KOPT-K1 (cell line): ENCODE measurements at regions not wholly inside any gene's neighbourhood (a gene's known extent, or its start where the extent isn't known, plus 50 kb on each side); places are given as distances from the start of the nearest gene placed in this dataset.
A peak's percentile ranks its signal among the peaks of the same experiment; 100 is the strongest.
"Not testable (repeated sequence)": the region's sequence is repeated elsewhere in the genome, so short reads cannot be mapped to it uniquely, and the experiment has no call there.

Source experiments
- H3K27ac ChIP-seq: fragments of 200-600 bp; sonication (generic); 2 replicates; pipeline ENCODE4 v1.5.1; 2016; ENCODE audit warnings: antibody characterized with exemption, mild to moderate bottlenecking, low read depth, low read length; ENCODE audit not compliant: poor library complexity, severe bottlenecking
- H3K36me3 ChIP-seq: fragments of 200-600 bp; sonication (generic); 2 replicates; pipeline ENCODE4 v1.5.1; 2017; ENCODE audit warnings: antibody characterized with exemption, mild to moderate bottlenecking, low read length, moderate library complexity; ENCODE audit not compliant: insufficient read depth
- H3K9me3 ChIP-seq: fragments of 200-600 bp; sonication (generic); 2 replicates; pipeline ENCODE4 v1.5.1; 2017; ENCODE audit warnings: antibody characterized with exemption, low read length, mild to moderate bottlenecking; ENCODE audit not compliant: insufficient read depth, poor library complexity, severe bottlenecking

DNA sequence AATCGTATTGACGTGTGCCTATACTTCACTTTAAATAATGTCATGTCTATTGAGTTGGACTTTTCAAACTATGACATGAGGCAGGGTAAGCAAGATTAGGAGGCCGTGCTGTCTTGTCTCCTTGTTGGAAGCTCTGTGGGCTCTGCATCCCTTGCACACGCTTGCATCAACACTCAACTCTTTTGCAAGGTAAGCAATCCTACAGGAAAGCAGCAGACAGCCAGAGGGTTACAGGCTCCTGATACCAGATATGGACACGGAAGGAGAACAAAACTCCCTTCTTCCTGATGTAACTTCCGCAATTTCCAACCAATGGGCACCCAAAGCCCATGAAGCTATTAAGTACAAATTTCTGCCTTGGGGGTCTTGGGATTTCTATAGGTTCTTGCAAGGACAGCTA lies 1520.7 kb upstream of the B3GALT2 start:
- H3K36me3 ChIP-seq = no peaks in the 10 kb centered on the region
- no peaks in the 10 kb centered on the region for H3K9me3 ChIP-seq
- no peak overlapping the region for H3K27ac ChIP-seq

DNA sequence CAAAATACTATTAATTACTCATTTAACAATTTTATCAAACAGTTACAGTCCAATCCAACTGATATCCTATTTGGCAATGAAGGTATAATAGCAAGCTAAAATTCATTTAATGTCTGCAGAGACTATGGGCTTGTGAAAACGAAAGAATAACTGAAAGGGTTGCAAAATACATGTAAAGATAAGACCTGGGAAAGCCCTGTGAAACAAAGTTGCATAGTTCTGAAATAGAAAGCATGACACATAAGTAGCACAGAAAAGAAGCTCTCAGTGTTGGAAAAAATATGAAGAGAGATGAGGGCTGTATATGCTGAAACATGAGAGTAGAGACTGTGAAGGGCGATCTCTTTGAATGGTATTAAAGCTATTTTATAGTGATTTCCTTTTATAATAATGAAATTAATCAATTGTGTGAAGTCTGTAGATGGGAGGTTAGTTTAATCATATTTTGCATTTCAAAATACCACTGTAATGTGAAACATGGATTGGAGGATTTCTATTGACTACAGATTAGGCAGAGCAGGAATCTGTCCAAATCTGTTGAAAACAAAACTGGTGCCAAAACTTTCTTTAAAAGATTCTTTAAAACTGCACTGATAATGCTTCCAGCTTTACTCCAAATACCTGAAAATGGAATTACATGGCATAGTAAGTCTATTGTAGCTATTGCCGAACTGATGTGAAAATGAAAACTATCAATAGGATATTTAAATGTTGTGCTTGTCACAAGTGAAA lies 1518.9 kb upstream of the B3GALT2 start:
- Histone ChIP-seq H3K9me3 (no peaks in the 10 kb centered on the region), H3K36me3 (no peaks in the 10 kb centered on the region)

DNA sequence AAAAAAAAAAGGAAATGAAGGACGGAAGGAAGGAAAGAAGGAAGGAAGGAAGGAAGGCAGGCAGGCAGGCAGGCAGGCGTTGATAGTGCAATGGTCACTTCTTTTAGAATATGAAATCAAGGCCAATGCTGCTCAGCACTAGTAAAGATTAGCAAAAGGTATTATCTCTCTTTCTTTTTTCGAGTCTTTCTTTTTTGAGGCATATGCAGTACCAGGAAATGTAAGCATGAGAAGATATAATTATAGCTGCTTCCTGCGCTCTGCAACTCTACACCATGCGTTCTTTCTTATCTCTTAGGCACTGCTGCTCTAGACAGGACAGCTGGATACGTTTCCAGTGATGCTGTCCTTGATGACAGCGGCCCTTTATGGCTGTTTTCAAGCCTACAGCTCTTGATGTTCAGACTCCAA lies 1512.5 kb upstream of the B3GALT2 start:
- Histone ChIP-seq H3K27ac (no peak overlapping the region), H3K36me3 (no peaks in the 10 kb centered on the region), H3K9me3 (no peaks in the 10 kb centered on the region)

More for the DNA sequence above, 1518.9 kb upstream of the B3GALT2 start:
- no peak overlapping the region for H3K27ac ChIP-seq

DNA sequence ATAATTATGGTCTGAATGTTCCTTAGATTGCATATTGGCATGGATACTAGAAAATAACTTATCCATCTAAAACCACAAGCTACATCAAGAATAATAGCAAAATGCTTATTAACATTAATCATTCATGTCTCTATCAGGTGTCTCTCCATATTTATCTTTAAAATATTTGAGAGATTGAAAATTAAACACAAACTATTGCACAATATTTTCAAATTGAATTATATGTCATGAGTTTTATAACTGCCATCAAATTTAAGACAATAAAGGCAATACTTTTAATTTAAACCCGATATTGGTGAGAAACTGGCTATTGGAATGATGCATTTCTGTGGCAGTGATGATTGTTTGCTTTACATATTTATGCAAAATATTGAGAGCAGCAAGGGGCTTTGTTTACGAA lies 1506.8 kb upstream of the B3GALT2 start:
- H3K36me3 ChIP-seq = no peaks in the 10 kb centered on the region
- no peaks in the 10 kb centered on the region for H3K9me3 ChIP-seq
- no peak overlapping the region for H3K27ac ChIP-seq

DNA sequence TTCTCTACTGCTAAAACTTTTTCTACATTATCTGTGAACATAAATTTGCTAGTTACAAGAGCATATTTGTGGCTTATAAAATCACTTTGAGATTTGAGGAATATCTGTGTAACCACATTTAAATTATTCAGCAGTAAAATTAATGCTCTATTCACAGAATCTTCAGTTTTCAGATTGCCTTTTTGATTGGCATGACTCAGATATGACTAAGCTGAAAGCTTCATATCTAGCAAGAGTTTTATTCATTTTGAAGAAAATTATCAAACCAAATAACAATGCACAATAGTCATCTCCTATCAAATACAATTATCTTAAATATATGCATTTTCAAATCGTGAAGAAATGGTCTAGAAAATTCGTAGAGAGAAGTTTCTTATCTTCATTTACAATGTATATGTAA lies 1498.2 kb upstream of the B3GALT2 start:
- Histone ChIP-seq H3K27ac (no peak overlapping the region), H3K36me3 (no peaks in the 10 kb centered on the region), H3K9me3 (no peaks in the 10 kb centered on the region)

DNA sequence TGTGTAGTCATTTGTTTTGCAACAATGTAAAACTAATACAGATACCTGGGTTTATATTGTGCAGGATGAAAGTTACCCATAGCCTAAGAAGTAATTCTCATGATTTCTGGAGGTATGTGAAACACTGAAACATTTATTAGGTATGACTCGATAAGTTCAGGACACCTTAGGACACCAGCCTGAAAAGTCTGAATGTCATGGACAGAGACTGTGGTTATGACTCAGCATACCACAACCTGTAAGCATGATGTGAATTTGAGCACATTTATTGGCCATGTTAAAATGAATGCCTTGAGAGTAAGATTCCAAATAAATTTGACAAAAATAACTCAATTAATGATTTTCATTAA lies 1471.7 kb upstream of the B3GALT2 start:
- no peak overlapping the region for H3K27ac ChIP-seq
- no peaks in the 10 kb centered on the region for H3K9me3 ChIP-seq
- no peaks in the 10 kb centered on the region for H3K36me3 ChIP-seq

DNA sequence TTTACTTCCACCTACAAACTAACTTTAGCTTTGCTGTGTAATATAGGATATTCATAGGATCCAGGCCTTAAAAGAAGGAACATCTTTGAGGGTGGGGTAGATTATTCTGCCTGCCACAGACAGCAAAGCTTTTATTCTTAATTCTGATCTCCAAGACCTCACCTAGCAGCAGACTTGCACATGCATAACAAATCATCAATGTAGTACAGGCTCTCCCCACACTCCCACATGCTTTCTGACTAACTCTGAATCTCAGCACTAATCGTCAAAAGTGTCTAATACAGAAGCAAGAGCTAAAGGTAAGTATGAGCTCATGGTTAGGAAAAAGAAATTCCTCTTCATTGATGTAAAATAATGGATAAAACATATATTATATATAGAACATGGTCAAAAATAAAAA lies 1468.5 kb upstream of the B3GALT2 start:
- H3K27ac ChIP-seq = no peak overlapping the region
- H3K9me3 ChIP-seq = no peaks in the 10 kb centered on the region
- H3K36me3 ChIP-seq = no peaks in the 10 kb centered on the region

DNA sequence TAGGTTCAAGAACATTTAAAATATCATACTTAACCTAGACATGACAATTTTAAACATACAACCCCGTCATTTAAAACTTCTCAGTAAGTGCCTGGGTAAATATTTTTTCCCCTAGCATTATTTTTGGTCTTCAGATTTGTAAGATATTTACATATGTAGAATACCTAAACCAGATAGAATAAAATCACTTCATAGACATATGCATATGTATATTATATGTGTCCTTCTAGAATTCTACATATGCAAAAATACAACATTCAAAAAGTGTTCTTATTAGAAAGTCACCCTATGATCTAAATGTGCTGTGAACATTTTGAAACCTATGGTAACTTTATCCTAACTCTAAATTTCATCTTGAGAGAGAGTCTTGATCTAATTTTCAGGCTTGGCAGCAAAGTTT lies 1467.0 kb upstream of the B3GALT2 start:
- H3K27ac ChIP-seq = no peak overlapping the region
- H3K9me3 ChIP-seq = peaks cover 3% of the 10 kb centered on the region
- no peaks in the 10 kb centered on the region for H3K36me3 ChIP-seq

DNA sequence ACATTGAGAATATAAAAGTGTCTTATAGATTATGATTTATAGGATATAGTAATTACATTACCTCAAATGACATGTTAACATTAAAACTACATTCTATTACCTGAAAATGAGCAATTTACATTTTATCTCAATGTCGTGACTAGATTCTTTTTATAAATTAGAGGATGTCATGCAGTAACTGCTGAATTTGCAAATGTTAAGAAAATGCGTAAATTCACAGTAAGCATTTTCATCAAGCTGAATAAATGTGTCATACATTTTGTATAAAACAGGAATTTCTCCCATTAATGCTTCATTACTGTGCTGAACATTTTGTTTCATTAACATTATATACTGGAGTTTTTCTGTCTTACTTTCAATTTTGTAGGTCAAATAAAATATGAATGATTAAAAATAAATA lies 1460.7 kb upstream of the B3GALT2 start:
- no peak overlapping the region for H3K27ac ChIP-seq
- H3K9me3 ChIP-seq = peaks cover 13% of the 10 kb centered on the region
- H3K36me3 ChIP-seq = no peaks in the 10 kb centered on the region

DNA sequence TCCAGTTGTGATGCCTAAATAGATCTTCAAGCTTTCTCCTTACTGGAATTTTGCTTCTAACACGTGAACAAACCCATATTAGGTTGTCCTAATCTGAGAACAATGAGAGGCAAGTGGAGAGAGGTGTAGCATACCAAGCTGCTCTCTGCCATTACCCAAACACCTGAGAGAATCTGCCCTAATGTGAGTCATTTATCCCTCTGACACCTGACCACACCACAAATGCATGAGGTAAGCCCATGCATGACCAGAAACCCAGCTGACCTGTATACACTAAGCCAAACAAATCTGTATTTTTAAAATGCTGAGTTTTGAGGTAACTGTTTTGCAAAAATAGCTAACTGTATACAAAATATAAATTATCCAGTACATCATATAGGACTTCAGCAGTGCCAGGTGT lies 1458.1 kb upstream of the B3GALT2 start:
- H3K27ac ChIP-seq = no peak overlapping the region
- no peaks in the 10 kb centered on the region for H3K36me3 ChIP-seq
- H3K9me3 ChIP-seq = peaks cover 21% of the 10 kb centered on the region

DNA sequence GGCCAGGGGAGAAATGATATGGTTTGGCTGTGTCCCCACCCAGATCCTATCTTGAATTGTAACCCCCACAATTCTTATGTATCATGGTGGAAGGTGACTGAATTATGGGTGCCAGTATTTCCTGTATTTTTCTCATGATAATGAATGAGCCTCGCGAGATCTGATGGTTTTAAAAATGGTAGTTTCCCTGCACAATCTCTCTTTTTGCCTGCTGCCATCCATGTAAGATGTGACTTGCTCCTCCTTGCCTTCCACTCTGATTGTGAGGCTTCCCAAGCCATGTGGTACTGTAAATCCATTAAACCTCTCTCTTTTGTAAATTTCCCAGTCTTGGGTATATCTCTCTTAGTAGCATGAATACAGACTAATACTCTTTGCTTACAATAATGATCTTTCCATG lies 1453.9 kb upstream of the B3GALT2 start:
- Histone ChIP-seq H3K9me3 (peaks cover 27% of the 10 kb centered on the region), H3K36me3 (no peaks in the 10 kb centered on the region), H3K27ac (no peak overlapping the region)

DNA sequence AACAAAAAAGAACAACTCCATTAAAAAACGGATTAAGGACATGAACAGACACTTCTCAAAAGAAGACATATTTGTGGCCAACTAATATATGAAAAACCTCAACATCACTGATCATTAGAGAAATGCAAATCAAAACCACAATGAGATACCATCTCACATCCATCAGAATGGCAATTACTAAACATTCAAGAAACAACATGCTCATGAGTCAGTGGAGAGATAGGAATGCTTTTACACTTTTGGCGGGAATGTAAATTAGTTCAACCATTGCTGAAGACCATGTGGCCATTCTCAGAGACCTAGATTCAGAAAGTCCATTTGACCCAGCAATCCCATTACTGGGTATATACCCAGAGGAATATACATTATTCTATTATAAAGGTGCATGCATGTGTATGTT lies 1442.6 kb upstream of the B3GALT2 start:
- Histone ChIP-seq H3K36me3 (no peaks in the 10 kb centered on the region), H3K27ac (no peak overlapping the region), H3K9me3 (peaks cover 20% of the 10 kb centered on the region)

DNA sequence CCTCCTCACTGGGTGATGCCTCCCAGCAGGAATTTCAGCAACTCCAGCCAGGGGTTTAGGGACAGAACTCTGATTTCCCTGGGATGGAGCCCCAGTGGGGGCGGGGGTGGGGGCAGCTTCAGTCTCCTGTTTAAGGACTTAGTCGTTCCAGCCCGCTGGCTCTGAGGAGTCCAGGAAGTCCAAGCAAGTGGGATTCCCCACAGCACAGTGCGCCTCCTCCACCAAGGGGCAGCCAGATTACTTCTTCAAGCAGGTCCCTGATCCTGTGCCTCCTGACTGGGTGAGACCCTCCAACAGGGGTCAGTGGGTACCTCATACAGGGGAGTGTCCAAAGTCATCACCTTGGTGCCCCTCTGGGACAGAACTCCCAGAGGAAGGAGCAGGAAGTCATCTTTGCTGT lies 1438.4 kb upstream of the B3GALT2 start:
- Histone ChIP-seq H3K36me3 (no peaks in the 10 kb centered on the region), H3K9me3 (peaks cover 20% of the 10 kb centered on the region), H3K27ac (no peak overlapping the region)

DNA sequence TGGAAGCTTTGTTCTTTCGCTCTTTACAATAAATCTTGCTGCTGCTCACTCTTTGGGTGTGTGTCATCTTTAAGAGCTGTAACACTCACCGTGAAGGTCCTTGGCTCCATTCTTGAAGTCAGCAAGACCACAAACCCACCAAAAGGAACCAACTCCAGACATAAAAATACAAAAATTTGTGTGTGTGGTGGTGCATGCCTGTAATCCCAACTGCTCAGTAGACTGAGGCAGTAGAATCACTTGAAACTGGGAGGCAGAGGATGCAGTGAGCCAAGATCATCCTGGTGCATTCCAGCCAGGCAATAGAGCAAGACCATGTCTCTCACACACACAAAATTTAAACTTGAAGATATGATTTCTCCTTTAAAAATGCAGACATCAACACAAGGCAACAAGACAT lies 1431.7 kb upstream of the B3GALT2 start:
- Histone ChIP-seq H3K9me3 (peaks cover 11% of the 10 kb centered on the region), H3K27ac (no peak overlapping the region), H3K36me3 (no peaks in the 10 kb centered on the region)

DNA sequence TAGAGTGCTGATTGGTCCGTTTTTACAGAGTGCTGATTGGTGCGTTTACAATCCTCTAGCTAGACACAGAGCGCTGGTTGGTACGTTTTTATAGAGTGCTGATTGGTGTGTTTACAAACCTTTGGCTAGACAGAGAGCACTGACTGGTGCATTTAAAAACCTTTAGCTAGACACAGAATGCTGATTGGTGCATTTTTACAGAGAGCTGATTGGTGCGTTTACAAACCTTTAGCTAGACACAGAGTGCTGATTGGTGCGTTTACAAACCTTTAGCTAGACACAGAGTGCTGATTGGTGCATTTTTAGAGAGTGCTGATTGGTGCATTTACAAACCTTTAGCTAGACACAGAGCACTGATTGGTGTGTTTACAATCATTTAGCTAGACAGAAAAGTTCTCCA lies 1430.9 kb upstream of the B3GALT2 start:
- H3K27ac ChIP-seq, H3K36me3 ChIP-seq: not testable (repeated sequence)
- H3K9me3 ChIP-seq = peaks cover 11% of the 10 kb centered on the region

DNA sequence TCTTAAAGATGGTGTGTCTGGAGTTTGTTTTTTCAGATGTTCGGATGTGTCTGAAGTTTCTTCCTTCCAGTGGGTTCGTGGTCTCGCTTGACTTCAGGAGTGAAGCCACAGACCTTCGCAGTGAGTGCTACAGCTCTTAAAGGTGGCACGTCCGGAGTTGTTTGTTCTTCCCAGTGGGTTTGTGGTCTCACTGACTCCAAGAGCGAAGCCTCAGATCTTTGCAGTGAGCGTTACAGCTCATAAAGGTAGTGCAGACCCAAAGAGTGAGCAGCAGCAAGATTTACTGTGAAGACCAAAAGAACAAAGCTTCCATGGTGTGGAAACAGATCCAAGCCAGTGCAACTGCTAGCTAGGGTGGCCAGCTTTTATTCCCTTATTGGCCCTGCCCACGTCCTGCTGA lies 1430.4 kb upstream of the B3GALT2 start:
- H3K27ac ChIP-seq = peak overlapping the region; percentile 33
- peaks cover 11% of the 10 kb centered on the region for H3K9me3 ChIP-seq
- H3K36me3 ChIP-seq = no peaks in the 10 kb centered on the region
